Vagina (tissue), 2 donors: ENCODE measurements at regions not wholly inside any gene's neighbourhood (a gene's known extent, or its start where the extent isn't known, plus 50 kb on each side); places are given as distances from the start of the nearest gene placed in this dataset.

ENCODE experiments used
- DNase-seq, 2 donors: peaks; one replicate each; pipeline ENCODE4 v3.0.0-alpha.2; 2017; ENCODE audit errors: extremely low spot score in 2 of 2
- H3K27ac ChIP-seq: fragments of 200-600 bp; sonication (generic); one replicate; pipeline ENCODE4 v1.5.1; 2019
- H3K27me3 ChIP-seq: fragments of 200-600 bp; sonication (generic); one replicate; pipeline ENCODE4 v1.5.1; 2019
- H3K36me3 ChIP-seq, 2 donors: fragments of 200-600 bp; sonication (generic); one replicate each; pipeline ENCODE4 v1.5.1; 2017 to 2019
- H3K4me1 ChIP-seq: fragments of 200-600 bp; sonication (generic); one replicate; pipeline ENCODE4 v1.5.1; 2019
- H3K4me3 ChIP-seq, 2 donors: fragments of 200-600 bp; sonication (generic); 1 replicate in 1 of 2; 2 replicates in 1 of 2; pipeline ENCODE4 v1.5.1; 2016 to 2019
- H3K9me3 ChIP-seq: fragments of 200-600 bp; sonication (generic); one replicate; pipeline ENCODE4 v1.5.1; 2019
- POLR2A ChIP-seq, 2 donors: fragments of 450-650 bp; IDR thresholded peaks; one replicate each; pipeline ENCODE4 v1.6.1; 2017; ENCODE audit warnings: antibody characterized with exemption in 2 of 2, mild to moderate bottlenecking in 2 of 2, moderate library complexity in 2 of 2
- POLR2AphosphoS5 ChIP-seq, 2 donors: sonication (generic); formaldehyde crosslinking; IDR thresholded peaks; one replicate each; pipeline ENCODE4 v1.9.0; 2017; ENCODE audit warnings: antibody characterized with exemption in 2 of 2, mild to moderate bottlenecking in 2 of 2, low read depth in 1 of 2; ENCODE audit not compliant: insufficient read depth in 1 of 2
- intact Hi-C: fragments of 100-400 bp; cut with DNase I; formaldehyde crosslinking; loops from one replicate; pipeline ENCODE4 v1.15.1; 2023
- TF ChIP-seq, protein P1 (sequence below), 3 experiments: fragments of 450-650 bp in 2 of 3; fragments of 200-600 bp in 1 of 3; sonication (generic) in 1 of 3; IDR thresholded peaks; one replicate each; pipeline ENCODE4 v1.5.1; 2017 to 2019; ENCODE audit warnings: antibody characterized with exemption in 3 of 3, mild to moderate bottlenecking in 2 of 3, moderate library complexity in 2 of 3

DNA sequence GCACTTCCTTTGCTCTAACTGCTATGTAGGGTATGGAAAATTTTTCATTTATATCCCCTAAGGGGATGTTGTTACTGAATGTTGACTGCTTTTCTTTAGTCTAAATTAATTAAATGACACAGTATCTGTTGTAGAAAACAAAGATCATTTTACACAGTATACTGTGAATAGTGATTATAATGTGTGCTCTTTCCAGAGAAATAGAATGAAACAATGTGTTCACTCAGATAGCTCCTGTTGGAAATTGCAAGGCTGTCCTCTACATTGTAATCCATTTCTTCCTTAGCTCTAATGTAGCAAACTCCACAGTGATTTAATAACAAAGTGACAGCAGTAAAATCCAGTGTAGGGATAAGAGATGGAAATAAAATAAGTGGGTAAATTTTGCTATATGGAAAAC, 159.0 kb upstream of the VEPH1 start:
- DNase-seq: no peak
- TF ChIP-seq POLR2A (IDR thresholded peaks at IDR 0.05) (no peak), POLR2AphosphoS5 (IDR thresholded peaks at IDR 0.05; ENCODE audit: insufficient read depth in 1 of 2, low read depth in 1 of 2) (no peak)
- TF ChIP-seq, protein P1, sequence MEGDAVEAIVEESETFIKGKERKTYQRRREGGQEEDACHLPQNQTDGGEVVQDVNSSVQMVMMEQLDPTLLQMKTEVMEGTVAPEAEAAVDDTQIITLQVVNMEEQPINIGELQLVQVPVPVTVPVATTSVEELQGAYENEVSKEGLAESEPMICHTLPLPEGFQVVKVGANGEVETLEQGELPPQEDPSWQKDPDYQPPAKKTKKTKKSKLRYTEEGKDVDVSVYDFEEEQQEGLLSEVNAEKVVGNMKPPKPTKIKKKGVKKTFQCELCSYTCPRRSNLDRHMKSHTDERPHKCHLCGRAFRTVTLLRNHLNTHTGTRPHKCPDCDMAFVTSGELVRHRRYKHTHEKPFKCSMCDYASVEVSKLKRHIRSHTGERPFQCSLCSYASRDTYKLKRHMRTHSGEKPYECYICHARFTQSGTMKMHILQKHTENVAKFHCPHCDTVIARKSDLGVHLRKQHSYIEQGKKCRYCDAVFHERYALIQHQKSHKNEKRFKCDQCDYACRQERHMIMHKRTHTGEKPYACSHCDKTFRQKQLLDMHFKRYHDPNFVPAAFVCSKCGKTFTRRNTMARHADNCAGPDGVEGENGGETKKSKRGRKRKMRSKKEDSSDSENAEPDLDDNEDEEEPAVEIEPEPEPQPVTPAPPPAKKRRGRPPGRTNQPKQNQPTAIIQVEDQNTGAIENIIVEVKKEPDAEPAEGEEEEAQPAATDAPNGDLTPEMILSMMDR (IDR thresholded peaks at IDR 0.05): no peak
- Histone ChIP-seq H3K4me1 (no peaks in the 10 kb centered on the region), H3K36me3 (no peaks in the 10 kb centered on the region), H3K27ac (no peak overlapping the region), H3K9me3 (no peaks in the 10 kb centered on the region), H3K4me3 (no peak overlapping the region), H3K27me3 (no peaks in the 10 kb centered on the region)
- intact Hi-C loops: no loop called here

DNA sequence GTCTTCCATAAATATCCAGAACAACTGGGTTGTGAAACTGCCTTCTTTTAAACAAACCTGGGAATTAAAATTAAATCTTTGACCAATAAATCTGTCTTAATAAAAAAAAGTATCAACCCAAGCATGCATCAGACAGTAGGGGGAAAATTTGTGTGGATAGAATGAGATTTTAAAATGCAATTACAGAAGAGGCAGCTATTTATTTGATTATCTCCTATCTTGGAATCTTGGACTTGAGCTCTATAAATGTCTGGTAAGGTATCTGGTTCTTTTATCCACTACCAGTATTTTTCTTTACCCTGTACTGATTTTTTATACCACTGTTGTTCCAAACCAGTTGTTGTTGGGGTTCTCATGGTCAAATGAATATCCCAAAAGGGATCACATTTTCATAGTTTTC, 157.6 kb upstream of the VEPH1 start:
- DNase-seq: no peak
- Histone ChIP-seq H3K9me3 (no peaks in the 10 kb centered on the region), H3K4me3 (no peak overlapping the region), H3K36me3 (no peaks in the 10 kb centered on the region), H3K4me1 (no peaks in the 10 kb centered on the region), H3K27ac (no peak overlapping the region), H3K27me3 (no peaks in the 10 kb centered on the region)
- TF ChIP-seq POLR2A (IDR thresholded peaks at IDR 0.05) (no peak), POLR2AphosphoS5 (IDR thresholded peaks at IDR 0.05; ENCODE audit: insufficient read depth in 1 of 2, low read depth in 1 of 2) (no peak)
- intact Hi-C loops: no loop called here

DNA sequence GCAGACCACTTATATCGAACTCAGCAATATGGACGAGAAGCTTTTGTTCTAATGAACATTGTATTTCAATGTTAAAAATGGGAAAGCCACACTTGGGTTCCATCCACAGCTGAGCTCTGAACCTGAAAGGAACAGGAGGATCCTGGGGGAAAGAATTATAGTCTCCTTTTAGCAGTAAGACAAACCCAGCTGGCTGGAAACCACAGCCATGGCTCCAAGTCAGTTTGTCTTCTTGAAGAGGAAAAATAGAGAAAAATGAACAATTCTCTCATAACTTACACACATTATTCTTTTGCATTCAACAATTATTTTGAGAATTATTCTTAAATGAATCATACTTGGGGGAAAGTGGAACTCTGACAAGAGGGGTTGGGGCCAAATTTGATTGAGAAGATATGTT, 149.2 kb upstream of the VEPH1 start:
- H3K4me1 ChIP-seq: no peaks in the 10 kb centered on the region
- no peaks in the 10 kb centered on the region for H3K27me3 ChIP-seq
- no peaks in the 10 kb centered on the region for H3K9me3 ChIP-seq
- no peaks in the 10 kb centered on the region for H3K36me3 ChIP-seq
- intact Hi-C loops: no loop called here
- no peak overlapping the region for H3K4me3 ChIP-seq
- no peak overlapping the region for H3K27ac ChIP-seq
- TF ChIP-seq POLR2AphosphoS5 (IDR thresholded peaks at IDR 0.05; ENCODE audit: insufficient read depth in 1 of 2, low read depth in 1 of 2) (no peak), POLR2A (IDR thresholded peaks at IDR 0.05) (no peak)
- TF ChIP-seq, protein P1 (IDR thresholded peaks at IDR 0.05): no peak
- no peak for DNase-seq

DNA sequence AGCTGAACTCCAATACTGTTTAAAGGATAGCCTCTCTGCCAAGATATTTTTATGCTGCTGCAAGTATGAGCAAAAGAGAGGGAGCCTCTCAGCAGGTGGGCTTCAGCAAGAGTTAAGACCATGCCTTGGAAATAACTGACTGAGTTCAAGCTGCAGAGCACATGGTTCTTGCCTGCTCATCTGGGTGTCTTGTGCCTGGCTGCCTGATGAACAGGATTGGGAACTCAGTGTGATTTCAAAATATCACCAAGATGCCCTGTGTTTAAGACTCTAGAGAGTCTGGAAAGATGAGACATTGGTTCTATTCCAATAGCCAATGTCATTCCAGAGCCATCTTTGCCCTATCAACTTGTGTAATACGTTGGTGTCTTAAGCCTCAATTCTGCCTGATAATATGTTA, 147.5 kb upstream of the VEPH1 start:
- no peaks in the 10 kb centered on the region for H3K27me3 ChIP-seq
- TF ChIP-seq POLR2AphosphoS5 (IDR thresholded peaks at IDR 0.05; ENCODE audit: insufficient read depth in 1 of 2, low read depth in 1 of 2) (no peak), POLR2A (IDR thresholded peaks at IDR 0.05) (no peak)
- TF ChIP-seq, protein P1 (IDR thresholded peaks at IDR 0.05): no peak
- intact Hi-C loops: no loop called here

DNA sequence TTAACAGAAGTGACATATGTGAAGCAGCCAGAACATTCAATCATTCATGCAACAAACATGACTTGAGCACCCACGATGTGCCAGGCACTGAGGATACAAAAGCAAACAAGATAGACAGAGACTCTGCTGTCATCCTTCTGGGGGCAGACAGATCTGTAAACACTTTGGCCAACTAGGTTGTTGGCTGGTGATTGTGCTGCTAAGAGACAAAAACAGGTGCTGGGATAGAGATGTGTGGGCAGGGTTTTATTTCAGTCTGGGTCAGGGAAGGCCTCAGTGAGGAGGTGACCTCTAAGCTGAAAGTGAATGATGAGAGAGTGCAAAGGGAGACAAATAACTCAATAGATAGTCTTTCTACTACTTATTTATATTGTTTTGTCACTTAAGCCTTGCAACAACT, 147.0 kb upstream of the VEPH1 start:
- no peaks in the 10 kb centered on the region for H3K27me3 ChIP-seq
- H3K36me3 ChIP-seq: no peaks in the 10 kb centered on the region
- H3K4me3 ChIP-seq: no peak overlapping the region
- no peaks in the 10 kb centered on the region for H3K9me3 ChIP-seq
- H3K27ac ChIP-seq: no peak overlapping the region
- H3K4me1 ChIP-seq: no peaks in the 10 kb centered on the region
- intact Hi-C loops: no loop called here
- DNase-seq: no peak
- TF ChIP-seq POLR2A (IDR thresholded peaks at IDR 0.05): no peak
- TF ChIP-seq POLR2AphosphoS5 (IDR thresholded peaks at IDR 0.05; ENCODE audit: insufficient read depth in 1 of 2, low read depth in 1 of 2): no peak
- TF ChIP-seq, protein P1 (IDR thresholded peaks at IDR 0.05): no peak

More for the DNA sequence above, 147.5 kb upstream of the VEPH1 start:
- no peaks in the 10 kb centered on the region for H3K9me3 ChIP-seq
- no peak overlapping the region for H3K4me3 ChIP-seq
- DNase-seq: no peak
- no peaks in the 10 kb centered on the region for H3K4me1 ChIP-seq
- H3K36me3 ChIP-seq: no peaks in the 10 kb centered on the region
- H3K27ac ChIP-seq: no peak overlapping the region

DNA sequence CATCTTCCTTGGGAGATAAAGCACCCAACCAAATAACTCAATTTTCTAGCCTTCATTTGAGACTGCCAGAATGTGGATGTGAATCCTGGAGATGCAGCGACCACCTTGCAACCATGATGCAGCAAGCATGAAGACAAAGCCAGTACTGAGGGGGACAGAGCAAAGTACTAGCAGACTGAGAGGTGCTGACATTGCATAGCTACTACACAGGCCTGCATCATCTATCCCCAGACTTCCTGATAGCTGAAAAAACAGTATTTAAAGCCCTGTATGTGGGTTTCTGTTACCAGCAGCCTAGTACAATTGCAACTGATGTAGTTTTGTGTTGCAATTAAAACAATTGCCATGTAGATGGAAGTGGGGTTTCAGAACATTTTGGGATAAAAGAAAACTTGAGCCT, 146.3 kb upstream of the VEPH1 start:
- H3K27me3 ChIP-seq: no peaks in the 10 kb centered on the region
- H3K36me3 ChIP-seq: no peaks in the 10 kb centered on the region
- H3K27ac ChIP-seq: no peak overlapping the region
- H3K9me3 ChIP-seq: no peaks in the 10 kb centered on the region
- H3K4me3 ChIP-seq: no peak overlapping the region
- TF ChIP-seq POLR2AphosphoS5 (IDR thresholded peaks at IDR 0.05; ENCODE audit: insufficient read depth in 1 of 2, low read depth in 1 of 2): no peak
- TF ChIP-seq, protein P1 (IDR thresholded peaks at IDR 0.05): no peak
- no peak for TF ChIP-seq POLR2A (IDR thresholded peaks at IDR 0.05)
- DNase-seq: no peak
- no peaks in the 10 kb centered on the region for H3K4me1 ChIP-seq
- intact Hi-C loops: no loop called here
